ENCODE measurements at regions not wholly inside any gene's neighbourhood (a gene's known extent, or its start where the extent isn't known, plus 50 kb on each side); places are given as distances from the start of the nearest gene placed in this dataset.

DNA sequence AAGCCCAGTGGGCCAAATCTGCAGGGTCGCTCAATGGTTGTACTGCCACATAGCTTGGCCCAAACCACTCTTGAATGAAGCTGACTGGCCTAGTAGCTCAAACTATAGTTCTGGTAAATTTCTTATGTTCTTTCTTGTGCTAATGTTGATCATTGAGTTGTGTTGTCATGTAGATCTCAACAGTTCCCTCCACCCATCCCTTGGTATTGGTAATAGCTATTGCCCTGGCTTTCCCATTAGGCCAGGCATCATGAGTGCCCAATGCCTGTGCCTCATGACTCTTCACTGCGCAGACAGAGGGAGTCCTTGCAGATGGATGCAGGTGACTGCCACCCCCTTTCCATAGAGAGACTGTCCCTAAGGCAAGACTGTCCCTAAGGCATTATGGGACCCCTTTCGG, 988.4 kb downstream of the KCNMA1 start:
- Histone ChIP-seq H3K56ac (replicated peaks; ENCODE audit: insufficient read length, low read depth, low read length) (no peak overlapping the region), H3K27ac (ENCODE audit: low read depth, low read length) (no peak overlapping the region), H2BK12ac (ENCODE audit: low read depth, low read length) (no peak overlapping the region), H3K4me2 (ENCODE audit: insufficient read depth in 1 of 2, low read depth in 2 of 2, low read length in 2 of 2) (peak overlapping the region in 1 of 2 experiments; percentile 14; a peak in 1 of 4 replicates), H3K23me2 (ENCODE audit: low read depth, low read length) (peaks cover 3% of the 10 kb centered on the region; the same call in 1 of the 2 replicates), H2BK120ac (replicated peaks; ENCODE audit: low read depth, low read length) (no peak overlapping the region), H3K18ac (ENCODE audit: extremely low read depth, low read length) (no peak overlapping the region), H3K9ac (replicated peaks in 1 of 4; ENCODE audit: extremely low read depth in 1 of 4, low read depth in 3 of 4, low read length in 3 of 4) (no peak overlapping the region), H4K8ac (ENCODE audit: extremely low read depth, insufficient read depth, low read length) (no peak overlapping the region), H2AK5ac (ENCODE audit: low read depth, low read length) (no peak overlapping the region), H3K27me3 (replicated peaks in 1 of 4; ENCODE audit: control insufficient read depth in 3 of 4, extremely low read depth in 1 of 4, insufficient read depth in 3 of 4, low read length in 3 of 4) (no peaks in the 10 kb centered on the region), H2BK5ac (ENCODE audit: low read depth, low read length) (no peak overlapping the region), H3K79me1 (ENCODE audit: low read depth, low read length) (no peaks in the 10 kb centered on the region), H2BK15ac (ENCODE audit: low read length) (no peak overlapping the region), H3K36me3 (ENCODE audit: control insufficient read depth in 2 of 4, insufficient read depth in 4 of 4, low read length in 3 of 4) (no peaks in the 10 kb centered on the region), H3K14ac (ENCODE audit: insufficient read length) (no peak overlapping the region), H3K4me1 (replicated peaks in 1 of 4; ENCODE audit: control insufficient read depth in 3 of 4, insufficient read depth in 4 of 4, low read length in 3 of 4) (peaks cover 0 to 5% (median 3%) of the 10 kb centered on the region in 4 experiments; a peak in 4 of 7 replicates), H3K4ac (replicated peaks; ENCODE audit: insufficient read length, low read depth, low read length) (no peak overlapping the region), H3K23ac (ENCODE audit: insufficient read length) (no peak overlapping the region), H2AFZ (ENCODE audit: low read length) (no peak overlapping the region), H3K79me2 (ENCODE audit: control insufficient read depth in 1 of 2, insufficient read depth in 2 of 2, low read length in 2 of 2) (no peaks in the 10 kb centered on the region), H2BK20ac (ENCODE audit: low read length) (no peak overlapping the region), H4K5ac (ENCODE audit: insufficient read length, low read depth, low read length) (no peak overlapping the region), H3K4me3 (ENCODE audit: extremely low read depth in 1 of 4, insufficient read depth in 2 of 4, low read depth in 3 of 4, low read length in 4 of 4) (0 out of 8 replicates have a peak overlapping the region, but pooled peaks of 1 of the 4 experiments have one; percentile 1), H4K20me1 (replicated peaks in 1 of 2; ENCODE audit: control insufficient read depth in 1 of 2, insufficient read depth in 2 of 2, low read length in 2 of 2) (no peaks in the 10 kb centered on the region), H4K91ac (replicated peaks; ENCODE audit: insufficient read length, low read length) (no peak overlapping the region), H3K9me3 (ENCODE audit: insufficient read depth in 2 of 2, low read depth in 1 of 2, low read length in 1 of 2) (no peaks in the 10 kb centered on the region)
- TF ChIP-seq JUND (IDR thresholded peaks at IDR 0.05; ENCODE audit: low read length) (no peak), RFX5 (IDR thresholded peaks at IDR 0.05; ENCODE audit: borderline replicate concordance, low read depth, low read length) (no peak), SIRT6 (IDR thresholded peaks at IDR 0.05; ENCODE audit: low read length) (no peak), TBP (IDR thresholded peaks at IDR 0.05; ENCODE audit: low read depth, low read length) (no peak), SIN3A (conservative IDR thresholded peaks at IDR 0.05 in 1 of 2, IDR thresholded peaks at IDR 0.05 in 1 of 2; ENCODE audit: low read depth in 1 of 2, low read length in 2 of 2) (no peak), MAFK (IDR thresholded peaks at IDR 0.05; ENCODE audit: low read depth, low read length) (no peak), RBBP5 (IDR thresholded peaks at IDR 0.05; ENCODE audit: borderline replicate concordance, low read depth, low read length) (no peak), YY1 (IDR thresholded peaks at IDR 0.05; ENCODE audit: low read depth, low read length) (no peak), SRF (IDR thresholded peaks at IDR 0.05; ENCODE audit: low read depth, low read length) (no peak), POLR2A (IDR thresholded peaks at IDR 0.05; ENCODE audit: control extremely low read depth in 1 of 2, low read depth in 2 of 2, low read length in 2 of 2) (no peak)
- TF ChIP-seq, protein P1, sequence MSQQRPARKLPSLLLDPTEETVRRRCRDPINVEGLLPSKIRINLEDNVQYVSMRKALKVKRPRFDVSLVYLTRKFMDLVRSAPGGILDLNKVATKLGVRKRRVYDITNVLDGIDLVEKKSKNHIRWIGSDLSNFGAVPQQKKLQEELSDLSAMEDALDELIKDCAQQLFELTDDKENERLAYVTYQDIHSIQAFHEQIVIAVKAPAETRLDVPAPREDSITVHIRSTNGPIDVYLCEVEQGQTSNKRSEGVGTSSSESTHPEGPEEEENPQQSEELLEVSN (IDR thresholded peaks at IDR 0.05), result no peak
- WGBS, 2 experiments (ENCODE audit: extremely low coverage in 1 of 2, insufficient coverage in 1 of 2, insufficient read length in 1 of 2, insufficient replicate concordance in 2 of 2, low coverage in 1 of 2, low lambda C conversion rate in 2 of 2, missing lambda C conversion rate in 1 of 2), result 85% methylated on average over 3 of the region's 3 CpGs; no CpG with 5 or more reads in 1 of the 2 experiments
- no peak for DNase-seq (ENCODE audit: low read depth in 1 of 2, low spot score in 2 of 2)
- ChIA-PET CTCF (ENCODE audit: partially characterized antibody) (interaction anchor here (1.3 to 1.6 kb wide), 2 partner anchors 15 to 357 kb away, joined by 3 read pairs; no protein-coding TSS in a partner anchor), POLR2A (ENCODE audit: partially characterized antibody) (no interaction called here)
- no peak for FAIRE-seq
